Breast epithelium (tissue), 3 donors: ENCODE measurements at regions not wholly inside any gene's neighbourhood (a gene's known extent, or its start where the extent isn't known, plus 50 kb on each side); places are given as distances from the start of the nearest gene placed in this dataset.

Experiments used
- POLR2A ChIP-seq: fragments of 450-650 bp; IDR thresholded peaks from one replicate; pipeline ENCODE4 v1.6.1; 2016; ENCODE audit warnings: antibody characterized with exemption, mild to moderate bottlenecking, moderate library complexity
- POLR2AphosphoS5 ChIP-seq, 3 donors: sonication (generic); formaldehyde crosslinking; IDR thresholded peaks; one replicate each; pipeline ENCODE4 v1.6.1; 2017; ENCODE audit warnings: antibody characterized with exemption in 3 of 3
- TF ChIP-seq, protein P1 (sequence below), 3 donors: fragments of 450-650 bp; IDR thresholded peaks; one replicate each; pipeline ENCODE4 v1.5.1; 2016 to 2017; ENCODE audit warnings: antibody characterized with exemption in 3 of 3, mild to moderate bottlenecking in 3 of 3, moderate library complexity in 3 of 3

DNA sequence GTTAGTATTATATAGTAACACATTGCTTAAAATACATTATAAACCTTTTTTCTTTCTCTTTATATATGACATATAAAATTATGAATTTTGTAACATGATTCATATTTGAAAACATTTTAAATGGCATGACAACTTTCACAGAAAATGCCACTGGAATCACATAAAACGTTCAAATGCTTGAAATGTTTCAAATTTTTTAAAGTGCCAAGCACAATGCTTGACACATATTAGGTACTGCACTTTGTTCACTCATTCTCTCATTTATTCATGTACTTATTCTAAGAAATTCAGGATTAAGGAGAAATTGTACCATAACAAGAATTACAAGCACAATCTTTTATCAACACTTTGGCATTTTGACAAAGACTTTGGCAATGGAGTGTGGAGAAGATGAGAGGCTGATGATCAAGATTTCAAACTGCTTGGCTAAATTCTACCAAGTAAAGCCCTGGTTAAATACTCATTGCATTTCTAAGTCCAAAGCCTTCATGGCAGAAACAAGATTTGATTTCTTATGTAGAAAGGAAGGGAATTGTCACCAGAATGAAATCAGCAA is 232.2 kb downstream of the C12orf50 start:
- TF ChIP-seq, protein P1, sequence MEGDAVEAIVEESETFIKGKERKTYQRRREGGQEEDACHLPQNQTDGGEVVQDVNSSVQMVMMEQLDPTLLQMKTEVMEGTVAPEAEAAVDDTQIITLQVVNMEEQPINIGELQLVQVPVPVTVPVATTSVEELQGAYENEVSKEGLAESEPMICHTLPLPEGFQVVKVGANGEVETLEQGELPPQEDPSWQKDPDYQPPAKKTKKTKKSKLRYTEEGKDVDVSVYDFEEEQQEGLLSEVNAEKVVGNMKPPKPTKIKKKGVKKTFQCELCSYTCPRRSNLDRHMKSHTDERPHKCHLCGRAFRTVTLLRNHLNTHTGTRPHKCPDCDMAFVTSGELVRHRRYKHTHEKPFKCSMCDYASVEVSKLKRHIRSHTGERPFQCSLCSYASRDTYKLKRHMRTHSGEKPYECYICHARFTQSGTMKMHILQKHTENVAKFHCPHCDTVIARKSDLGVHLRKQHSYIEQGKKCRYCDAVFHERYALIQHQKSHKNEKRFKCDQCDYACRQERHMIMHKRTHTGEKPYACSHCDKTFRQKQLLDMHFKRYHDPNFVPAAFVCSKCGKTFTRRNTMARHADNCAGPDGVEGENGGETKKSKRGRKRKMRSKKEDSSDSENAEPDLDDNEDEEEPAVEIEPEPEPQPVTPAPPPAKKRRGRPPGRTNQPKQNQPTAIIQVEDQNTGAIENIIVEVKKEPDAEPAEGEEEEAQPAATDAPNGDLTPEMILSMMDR (IDR thresholded peaks at IDR 0.05): no peak
- TF ChIP-seq POLR2A (no peak), POLR2AphosphoS5 (IDR thresholded peaks at IDR 0.05) (no peak)
